NB4 (cell line): ENCODE measurements at regions not wholly inside any gene's neighbourhood (a gene's known extent, or its start where the extent isn't known, plus 50 kb on each side); places are given as distances from the start of the nearest gene placed in this dataset.

Experiments
- DNase-seq: peaks from one replicate; pipeline ENCODE4 v3.0.0; 2010; ENCODE audit warnings: low read depth
- H3K4me3 ChIP-seq: one replicate; pipeline ENCODE4 v1.5.1; 2011; ENCODE audit warnings: mild to moderate bottlenecking, low read depth, low read length, moderate library complexity
- MYC ChIP-seq: IDR thresholded peaks from 2 replicates; pipeline ENCODE4 v1.6.1; 2011; ENCODE audit warnings: low read depth, low read length
- POLR2A ChIP-seq: IDR thresholded peaks from 2 replicates; pipeline ENCODE4 v1.6.1; 2011; ENCODE audit warnings: mild to moderate bottlenecking; ENCODE audit not compliant: insufficient read length; ENCODE audit errors: extremely low read depth
- TF ChIP-seq, protein P1 (sequence below): IDR thresholded peaks from 2 replicates; pipeline ENCODE4 v1.6.1; 2011; ENCODE audit warnings: low read depth, low read length
- TF ChIP-seq, protein P2 (sequence below): IDR thresholded peaks from one replicate; pipeline ENCODE4 v1.5.1; 2012; ENCODE audit warnings: low read depth, low read length

DNA sequence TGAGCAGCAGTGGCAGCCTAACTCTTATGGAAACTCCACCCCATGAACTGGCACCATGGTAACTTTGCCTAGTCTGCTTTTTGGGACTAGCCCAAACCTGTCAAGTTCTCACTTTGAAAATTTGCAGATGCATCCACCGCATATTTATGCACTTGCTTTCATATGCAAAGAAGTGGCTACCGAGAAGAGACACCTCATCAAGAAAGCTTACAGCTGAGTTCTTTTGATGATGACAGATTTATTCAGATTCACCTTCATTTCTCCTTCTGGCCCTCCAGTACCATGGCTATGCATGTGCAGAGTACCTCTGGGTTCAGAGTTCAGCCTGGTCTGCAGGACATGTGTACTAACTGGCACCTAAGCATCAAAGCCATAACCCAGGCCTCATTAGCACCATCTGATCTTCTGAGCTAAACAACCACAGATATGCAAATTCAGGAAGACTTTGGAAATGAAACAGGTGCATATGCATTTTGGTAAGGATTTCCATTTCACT, 154.3 kb upstream of the TENT5A start:
- no peak for DNase-seq
- no peak overlapping the region for H3K4me3 ChIP-seq
- TF ChIP-seq, protein P1, sequence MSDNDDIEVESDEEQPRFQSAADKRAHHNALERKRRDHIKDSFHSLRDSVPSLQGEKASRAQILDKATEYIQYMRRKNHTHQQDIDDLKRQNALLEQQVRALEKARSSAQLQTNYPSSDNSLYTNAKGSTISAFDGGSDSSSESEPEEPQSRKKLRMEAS, result no peak
- no peak for TF ChIP-seq MYC
- TF ChIP-seq, protein P2, sequence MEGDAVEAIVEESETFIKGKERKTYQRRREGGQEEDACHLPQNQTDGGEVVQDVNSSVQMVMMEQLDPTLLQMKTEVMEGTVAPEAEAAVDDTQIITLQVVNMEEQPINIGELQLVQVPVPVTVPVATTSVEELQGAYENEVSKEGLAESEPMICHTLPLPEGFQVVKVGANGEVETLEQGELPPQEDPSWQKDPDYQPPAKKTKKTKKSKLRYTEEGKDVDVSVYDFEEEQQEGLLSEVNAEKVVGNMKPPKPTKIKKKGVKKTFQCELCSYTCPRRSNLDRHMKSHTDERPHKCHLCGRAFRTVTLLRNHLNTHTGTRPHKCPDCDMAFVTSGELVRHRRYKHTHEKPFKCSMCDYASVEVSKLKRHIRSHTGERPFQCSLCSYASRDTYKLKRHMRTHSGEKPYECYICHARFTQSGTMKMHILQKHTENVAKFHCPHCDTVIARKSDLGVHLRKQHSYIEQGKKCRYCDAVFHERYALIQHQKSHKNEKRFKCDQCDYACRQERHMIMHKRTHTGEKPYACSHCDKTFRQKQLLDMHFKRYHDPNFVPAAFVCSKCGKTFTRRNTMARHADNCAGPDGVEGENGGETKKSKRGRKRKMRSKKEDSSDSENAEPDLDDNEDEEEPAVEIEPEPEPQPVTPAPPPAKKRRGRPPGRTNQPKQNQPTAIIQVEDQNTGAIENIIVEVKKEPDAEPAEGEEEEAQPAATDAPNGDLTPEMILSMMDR, result no peak
- TF ChIP-seq POLR2A, result no peak

DNA sequence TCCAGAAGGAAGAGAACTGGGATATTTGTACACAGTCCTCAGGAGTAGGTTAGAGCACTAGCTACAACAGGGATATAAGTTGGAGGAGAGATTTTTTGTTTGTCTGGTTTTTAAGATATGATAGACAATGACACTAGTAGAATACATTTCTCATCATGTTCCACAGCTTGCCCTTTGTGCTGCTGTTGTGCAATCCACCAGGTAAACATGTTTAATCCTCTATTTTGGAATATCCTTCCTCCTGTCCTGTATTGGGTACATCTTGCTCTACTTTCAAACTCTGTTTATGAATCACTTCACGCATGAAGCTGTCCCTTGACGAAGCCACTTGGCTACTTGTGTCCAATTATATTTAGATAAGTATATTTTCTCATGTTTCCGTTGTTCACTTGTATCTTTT, 153.6 kb upstream of the TENT5A start:
- H3K4me3 ChIP-seq, result no peak overlapping the region
- no peak for DNase-seq
- TF ChIP-seq MYC (no peak), POLR2A (no peak)
- TF ChIP-seq, protein P2, result no peak
- TF ChIP-seq, protein P1, result no peak

DNA sequence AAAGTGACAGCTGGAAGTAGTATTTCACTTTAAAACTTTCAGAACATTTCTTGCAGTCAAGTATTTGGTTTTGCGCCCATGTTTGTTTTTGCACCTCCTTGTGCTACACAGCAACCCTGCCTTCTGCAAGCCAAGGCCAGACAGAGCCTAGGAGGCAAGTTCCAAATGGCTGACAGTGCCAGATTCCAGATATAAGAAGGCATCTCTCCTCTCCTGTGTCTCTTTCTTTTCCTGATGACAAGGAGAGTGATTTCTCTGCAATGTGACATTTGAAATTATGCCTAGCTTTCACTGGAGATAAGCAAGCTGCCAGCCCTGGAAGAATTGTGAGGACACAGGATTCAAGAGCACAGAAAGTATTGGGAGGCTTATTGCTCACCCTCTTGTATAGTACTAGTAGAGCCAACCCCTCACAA, 149.1 kb upstream of the TENT5A start:
- no peak overlapping the region for H3K4me3 ChIP-seq
- DNase-seq, result no peak
- no peak for TF ChIP-seq MYC
- no peak for TF ChIP-seq POLR2A
- TF ChIP-seq, protein P1, result no peak
- TF ChIP-seq, protein P2, result no peak

DNA sequence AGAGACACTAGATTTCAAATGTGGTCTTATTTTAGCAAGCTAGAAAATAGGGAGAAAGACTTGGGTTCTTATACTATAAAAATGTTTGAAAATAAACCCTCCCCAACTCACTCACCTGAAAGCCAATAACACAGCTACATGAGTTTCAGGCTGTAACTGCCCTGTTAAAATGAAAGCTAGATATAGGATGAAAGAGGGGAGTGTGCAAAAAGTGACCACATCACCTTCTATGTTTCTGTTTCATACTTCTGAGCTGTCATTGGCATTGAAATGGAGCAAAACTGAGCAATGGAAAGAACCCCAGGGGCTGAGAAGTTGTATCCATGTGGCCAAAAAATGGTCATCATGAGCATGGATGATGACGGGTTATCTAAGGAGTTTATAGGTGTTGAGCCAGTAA, 148.1 kb upstream of the TENT5A start:
- H3K4me3 ChIP-seq, result no peak overlapping the region
- TF ChIP-seq, protein P1, result no peak
- TF ChIP-seq, protein P2, result no peak
- TF ChIP-seq MYC (no peak), POLR2A (no peak)
- no peak for DNase-seq

DNA sequence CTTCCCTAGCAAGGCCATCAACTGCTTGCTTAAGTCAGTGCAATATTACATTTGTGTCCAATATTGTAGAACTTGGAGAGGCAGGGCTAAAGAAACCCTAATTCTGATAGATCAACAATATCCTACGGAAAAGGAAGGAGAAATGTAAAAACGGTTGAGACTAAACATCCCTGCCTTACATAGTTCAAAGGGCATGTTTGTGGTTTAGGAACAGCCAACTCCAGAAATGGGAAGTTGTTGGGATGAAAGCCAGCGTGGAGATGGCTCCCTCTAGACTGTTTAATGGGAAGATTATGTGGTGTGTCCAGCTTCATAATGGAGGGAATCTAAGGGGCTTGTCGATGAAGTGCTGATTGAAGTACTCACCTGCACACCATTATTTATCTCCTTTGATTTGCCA, 145.3 kb upstream of the TENT5A start:
- DNase-seq, result no peak
- no peak overlapping the region for H3K4me3 ChIP-seq
- TF ChIP-seq, protein P1, result no peak

DNA sequence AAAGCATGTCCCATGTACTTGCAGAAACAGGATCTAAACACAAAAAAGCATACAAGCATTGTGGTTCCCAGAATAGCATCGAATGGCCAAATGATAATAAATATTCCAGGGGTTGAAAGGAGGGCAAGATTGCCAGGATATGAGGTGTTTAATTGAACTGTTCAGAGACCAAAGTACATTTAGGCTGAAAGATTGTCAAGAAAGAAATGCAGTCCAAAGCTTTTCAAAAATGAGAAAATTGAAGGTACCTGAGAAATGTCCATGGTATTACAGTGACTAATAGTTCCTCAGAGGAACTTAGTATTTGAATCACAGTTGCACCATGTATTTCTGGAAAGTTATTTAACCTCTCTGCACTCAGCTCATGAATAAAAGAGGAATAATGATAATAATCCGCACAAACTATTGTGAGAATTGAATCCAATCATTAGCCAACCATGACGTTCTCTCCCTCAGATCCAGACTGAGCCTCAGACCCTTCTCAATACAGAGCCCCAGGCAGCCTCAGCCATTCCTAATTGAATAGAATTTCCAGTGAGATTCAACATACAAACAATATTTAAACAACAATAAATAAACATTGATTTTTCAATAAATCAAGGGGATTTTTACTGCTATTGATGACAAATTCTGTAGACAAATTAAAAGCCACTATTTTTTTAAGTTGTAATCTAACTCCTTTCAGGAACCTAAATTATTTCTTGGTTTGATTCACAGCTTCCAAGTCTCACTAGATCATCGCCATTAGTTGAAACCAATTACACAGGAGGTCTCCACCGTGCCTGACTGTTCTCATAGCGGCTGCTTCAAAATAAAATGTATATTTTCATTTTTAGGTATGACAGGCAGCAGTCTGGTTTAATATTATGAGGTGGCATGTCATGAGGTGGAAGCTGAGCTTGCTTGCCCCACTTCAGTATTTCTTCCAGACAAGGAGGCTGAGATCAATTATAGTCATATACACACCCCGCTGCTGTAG, 144.3 kb upstream of the TENT5A start:
- H3K4me3 ChIP-seq, result no peak overlapping the region
- DNase-seq, result no peak
- TF ChIP-seq, protein P2, result no peak
- TF ChIP-seq, protein P1, result no peak
- TF ChIP-seq MYC (no peak), POLR2A (no peak)
